Right renal pelvis (tissue), 4 donors: ENCODE measurements at regions not wholly inside any gene's neighbourhood (a gene's known extent, or its start where the extent isn't known, plus 50 kb on each side); places are given as distances from the start of the nearest gene placed in this dataset.
"Not testable (repeated sequence)": the region's sequence is repeated elsewhere in the genome, so short reads cannot be mapped to it uniquely, and the experiment has no call there.

Experiments used
- DNase-seq, 4 donors: peaks; one replicate each; pipeline ENCODE4 v3.0.0-alpha.2; 2013; ENCODE audit warnings: low read depth in 4 of 4, low spot score in 3 of 4, missing footprints in 1 of 4

- DNase-seq: no peak
Measured at GRCh38 chr11:81658722-81659121, 1074.9 kb downstream of the FAM181B start.

GRCh38 chr11:81655351-81655750 is 1078.3 kb downstream of the FAM181B start:
- no peak for DNase-seq

GRCh38 chr11:81647374-81647773 is 1086.3 kb downstream of the FAM181B start:
- no peak for DNase-seq

- DNase-seq: peak in 3 of 4 donors; percentile 12 to 31 (median 20)
Measured at GRCh38 chr11:81644239-81644840, 1089.3 kb downstream of the FAM181B start.

GRCh38 chr11:81634483-81634882 is 1099.2 kb downstream of the FAM181B start:
- no peak for DNase-seq

- no peak for DNase-seq
Measured at GRCh38 chr11:81602508-81602907, 1131.2 kb downstream of the FAM181B start.

- DNase-seq: peak; percentile 4 to 43 (median 24)
Measured at GRCh38 chr11:81596704-81597103, 1137.0 kb downstream of the FAM181B start.

- no peak for DNase-seq
Measured at GRCh38 chr11:81585390-81585933, 1148.2 kb downstream of the FAM181B start.

GRCh38 chr11:81579339-81579738 is 1154.3 kb downstream of the FAM181B start:
- DNase-seq: no peak

GRCh38 chr11:81578571-81578970 is 1155.1 kb downstream of the FAM181B start:
- no peak for DNase-seq

- DNase-seq: no peak
Measured at GRCh38 chr11:81574301-81574700, 1159.4 kb downstream of the FAM181B start.

GRCh38 chr11:81573367-81573766 is 1160.3 kb downstream of the FAM181B start:
- DNase-seq: no peak

- no peak for DNase-seq
Measured at GRCh38 chr11:81570669-81571068, 1163.0 kb downstream of the FAM181B start.

- DNase-seq: no peak
Measured at GRCh38 chr11:81569999-81570398, 1163.7 kb downstream of the FAM181B start.

GRCh38 chr11:81568918-81569317 is 1164.7 kb downstream of the FAM181B start:
- no peak for DNase-seq

- DNase-seq: no peak
Measured at GRCh38 chr11:81548123-81548522, 1185.5 kb downstream of the FAM181B start.

GRCh38 chr11:81539806-81540205 is 1193.9 kb downstream of the FAM181B start:
- not testable (repeated sequence) for DNase-seq

GRCh38 chr11:81515566-81515965 is 1218.1 kb downstream of the FAM181B start:
- DNase-seq: no peak

GRCh38 chr11:81497202-81497804 is 1236.4 kb downstream of the FAM181B start:
- peak in 3 of 4 donors; percentile 31 to 37 (median 33) for DNase-seq

GRCh38 chr11:81496601-81497000 is 1237.1 kb downstream of the FAM181B start:
- no peak for DNase-seq

GRCh38 chr11:81495699-81496292 is 1237.9 kb downstream of the FAM181B start:
- DNase-seq: no peak

- no peak for DNase-seq
Measured at GRCh38 chr11:81494431-81494830, 1239.2 kb downstream of the FAM181B start.
